Renal cortical epithelial cell (primary cell): ENCODE measurements at regions not wholly inside any gene's neighbourhood (a gene's known extent, or its start where the extent isn't known, plus 50 kb on each side); places are given as distances from the start of the nearest gene placed in this dataset.

ENCODE experiments used
- DNase-seq: peaks from one replicate; pipeline ENCODE4 v3.0.0-alpha.2; 2011; ENCODE audit warnings: low read depth

- peak; percentile 57 for DNase-seq
Measured at GRCh38 chr13:24081387-24081786, 79.1 kb upstream of the SPATA13 start.

- no peak for DNase-seq
Measured at GRCh38 chr13:24083141-24083540, 77.4 kb upstream of the SPATA13 start.

- DNase-seq = peak; percentile 95
Measured at GRCh38 chr13:24083722-24084421, 76.6 kb upstream of the SPATA13 start.

GRCh38 chr13:24085662-24086061 is 74.9 kb upstream of the SPATA13 start:
- DNase-seq = peak; percentile 66

GRCh38 chr13:24086642-24087041 is 73.9 kb upstream of the SPATA13 start:
- DNase-seq = no peak

- DNase-seq = no peak
Measured at GRCh38 chr13:24087605-24088225, 72.8 kb upstream of the SPATA13 start.

GRCh38 chr13:24090049-24090448 is 70.5 kb upstream of the SPATA13 start:
- DNase-seq = no peak

GRCh38 chr13:24091080-24091479 is 69.4 kb upstream of the SPATA13 start:
- DNase-seq = no peak

GRCh38 chr13:24092108-24092507 is 68.4 kb upstream of the SPATA13 start:
- DNase-seq = no peak

GRCh38 chr13:24093047-24093446 is 67.5 kb upstream of the SPATA13 start:
- no peak for DNase-seq

GRCh38 chr13:24096659-24097058 is 63.9 kb upstream of the SPATA13 start:
- no peak for DNase-seq

- peak; percentile 96 for DNase-seq
Measured at GRCh38 chr13:24097064-24097463, 63.5 kb upstream of the SPATA13 start.

GRCh38 chr13:24097667-24098066 is 62.9 kb upstream of the SPATA13 start:
- DNase-seq = no peak

- DNase-seq = no peak
Measured at GRCh38 chr13:24099490-24099889, 61.0 kb upstream of the SPATA13 start.

GRCh38 chr13:24100188-24100587 is 60.3 kb upstream of the SPATA13 start:
- no peak for DNase-seq

- no peak for DNase-seq
Measured at GRCh38 chr13:24103782-24104372, 56.6 kb upstream of the SPATA13 start.

- DNase-seq = no peak
Measured at GRCh38 chr13:24104723-24105122, 55.8 kb upstream of the SPATA13 start.

GRCh38 chr13:24106429-24106828 is 54.1 kb upstream of the SPATA13 start:
- no peak for DNase-seq

GRCh38 chr13:24107955-24108614 is 52.4 kb upstream of the SPATA13 start:
- peak; percentile 51 for DNase-seq

- no peak for DNase-seq
Measured at GRCh38 chr13:24108615-24108965, 51.9 kb upstream of the SPATA13 start.

GRCh38 chr13:24110011-24110410 is 50.5 kb upstream of the SPATA13 start:
- DNase-seq = no peak
